ENCODE measurements at regions not wholly inside any gene's neighbourhood (a gene's known extent, or its start where the extent isn't known, plus 50 kb on each side); places are given as distances from the start of the nearest gene placed in this dataset.

DNA sequence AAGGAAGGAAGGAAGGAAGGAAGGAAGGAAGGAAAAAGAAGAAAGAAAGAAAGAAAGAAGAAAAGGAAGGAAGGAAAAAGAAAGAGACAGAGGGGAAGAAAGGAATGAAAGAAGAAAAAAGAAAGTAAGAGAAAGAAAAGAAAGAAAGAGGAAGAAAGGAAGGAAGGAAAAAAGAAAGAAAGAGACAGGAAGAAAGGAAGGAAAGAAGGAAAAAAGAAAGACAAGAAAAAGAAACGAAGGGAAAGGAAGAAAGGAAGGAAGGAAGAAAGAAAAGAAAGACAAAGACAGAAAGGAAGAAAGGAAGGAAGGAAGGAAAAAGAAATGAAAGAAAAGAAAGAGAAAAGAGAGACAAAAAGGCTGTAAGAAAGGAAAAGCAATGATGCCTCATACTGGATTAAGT, 101.1 kb upstream of the PPP2R3B start:
- TF ChIP-seq, protein P1, sequence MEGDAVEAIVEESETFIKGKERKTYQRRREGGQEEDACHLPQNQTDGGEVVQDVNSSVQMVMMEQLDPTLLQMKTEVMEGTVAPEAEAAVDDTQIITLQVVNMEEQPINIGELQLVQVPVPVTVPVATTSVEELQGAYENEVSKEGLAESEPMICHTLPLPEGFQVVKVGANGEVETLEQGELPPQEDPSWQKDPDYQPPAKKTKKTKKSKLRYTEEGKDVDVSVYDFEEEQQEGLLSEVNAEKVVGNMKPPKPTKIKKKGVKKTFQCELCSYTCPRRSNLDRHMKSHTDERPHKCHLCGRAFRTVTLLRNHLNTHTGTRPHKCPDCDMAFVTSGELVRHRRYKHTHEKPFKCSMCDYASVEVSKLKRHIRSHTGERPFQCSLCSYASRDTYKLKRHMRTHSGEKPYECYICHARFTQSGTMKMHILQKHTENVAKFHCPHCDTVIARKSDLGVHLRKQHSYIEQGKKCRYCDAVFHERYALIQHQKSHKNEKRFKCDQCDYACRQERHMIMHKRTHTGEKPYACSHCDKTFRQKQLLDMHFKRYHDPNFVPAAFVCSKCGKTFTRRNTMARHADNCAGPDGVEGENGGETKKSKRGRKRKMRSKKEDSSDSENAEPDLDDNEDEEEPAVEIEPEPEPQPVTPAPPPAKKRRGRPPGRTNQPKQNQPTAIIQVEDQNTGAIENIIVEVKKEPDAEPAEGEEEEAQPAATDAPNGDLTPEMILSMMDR (IDR thresholded peaks at IDR 0.05), result no peak
- TF ChIP-seq POLR2A (IDR thresholded peaks at IDR 0.05) (no peak), POLR2AphosphoS5 (IDR thresholded peaks at IDR 0.05) (no peak), EP300 (IDR thresholded peaks at IDR 0.05) (no peak)
